Activated CD8-positive, alpha-beta T cell treated with anti-CD3 and anti-CD28 coated beads for 36 hours (primary cell): ENCODE measurements at regions not wholly inside any gene's neighbourhood (a gene's known extent, or its start where the extent isn't known, plus 50 kb on each side); places are given as distances from the start of the nearest gene placed in this dataset.
A peak's percentile ranks its signal among the peaks of the same experiment; 100 is the strongest.

Source experiments
- ATAC-seq: fragments of 200-7000 bp; cut with Tn5 transposase; one replicate; pipeline ENCODE4 v1.10.0; 2021; ENCODE audit warnings: mild to moderate bottlenecking, moderate library complexity
- CTCF ChIA-PET: fragments of 350-600 bp; sonication (Branson Sonifier 250); formaldehyde crosslinking; loops from one replicate; lab custom pipeline; 2021; ENCODE audit warnings: antibody characterized with exemption; lab: Charles Lee
- POLR2A ChIA-PET: fragments of 350-600 bp; sonication (Branson Sonifier 250); formaldehyde crosslinking; loops from one replicate; lab custom pipeline; 2021; ENCODE audit warnings: antibody characterized with exemption; lab: Charles Lee
- DNase-seq: peaks from one replicate; pipeline ENCODE4 v3.0.0-alpha.2; 2020
- H3K27ac Mint-ChIP-seq: one replicate; pipeline ENCODE4 v1.8.0; 2021; ENCODE audit warnings: mild to moderate bottlenecking, mixed read lengths
- H3K27me3 Mint-ChIP-seq: one replicate; pipeline ENCODE4 v1.8.0; 2021; ENCODE audit warnings: mixed read lengths
- H3K36me3 Mint-ChIP-seq: one replicate; pipeline ENCODE4 v1.8.0; 2021; ENCODE audit warnings: low read depth, mixed read lengths
- H3K4me1 Mint-ChIP-seq: one replicate; pipeline ENCODE4 v1.8.0; 2021; ENCODE audit warnings: low read depth, mixed read lengths
- H3K4me3 Mint-ChIP-seq: one replicate; pipeline ENCODE4 v1.8.0; 2021; ENCODE audit warnings: mild to moderate bottlenecking, moderate library complexity, mixed read lengths
- H3K9me3 Mint-ChIP-seq: one replicate; pipeline ENCODE4 v1.8.0; 2021; ENCODE audit warnings: mixed read lengths
- intact Hi-C: fragments of 100-400 bp; cut with micrococcal nuclease; formaldehyde crosslinking; loops from one replicate; pipeline ENCODE4 v1.10.0; 2022
- TF ChIP-seq, protein P1 (sequence below): fragments of 200-600 bp; IDR thresholded peaks from one replicate; pipeline ENCODE4 v1.8.0; 2022; ENCODE audit warnings: antibody characterized with exemption, mild to moderate bottlenecking

DNA sequence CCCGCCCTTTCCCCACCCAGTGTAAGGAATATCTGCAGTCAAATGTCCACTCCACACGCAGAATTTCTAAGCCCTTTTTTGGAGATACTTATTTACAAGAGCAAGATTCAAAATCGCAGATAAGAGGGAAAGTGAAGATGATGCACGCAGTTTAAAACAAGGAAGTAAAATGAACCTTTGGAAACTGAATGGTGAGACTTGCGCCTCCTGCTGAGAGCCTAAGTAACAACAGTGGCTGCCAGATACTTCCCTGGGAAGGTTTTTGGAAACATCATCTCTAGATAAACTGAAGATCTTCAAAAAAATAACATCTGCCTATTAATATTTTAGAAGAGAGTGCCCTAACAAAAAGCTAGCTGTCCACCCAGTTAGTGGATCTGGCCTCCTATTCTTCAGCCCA, 963.1 kb upstream of the FAT3 start:
- H3K4me1 Mint-ChIP-seq, result no peaks in the 10 kb centered on the region
- CTCF ChIA-PET, result no interaction called here
- H3K27ac Mint-ChIP-seq, result no peak overlapping the region
- DNase-seq (no peak), ATAC-seq (no peak)
- H3K4me3 Mint-ChIP-seq, result no peak overlapping the region
- H3K27me3 Mint-ChIP-seq, result no peaks in the 10 kb centered on the region
- TF ChIP-seq, protein P1, sequence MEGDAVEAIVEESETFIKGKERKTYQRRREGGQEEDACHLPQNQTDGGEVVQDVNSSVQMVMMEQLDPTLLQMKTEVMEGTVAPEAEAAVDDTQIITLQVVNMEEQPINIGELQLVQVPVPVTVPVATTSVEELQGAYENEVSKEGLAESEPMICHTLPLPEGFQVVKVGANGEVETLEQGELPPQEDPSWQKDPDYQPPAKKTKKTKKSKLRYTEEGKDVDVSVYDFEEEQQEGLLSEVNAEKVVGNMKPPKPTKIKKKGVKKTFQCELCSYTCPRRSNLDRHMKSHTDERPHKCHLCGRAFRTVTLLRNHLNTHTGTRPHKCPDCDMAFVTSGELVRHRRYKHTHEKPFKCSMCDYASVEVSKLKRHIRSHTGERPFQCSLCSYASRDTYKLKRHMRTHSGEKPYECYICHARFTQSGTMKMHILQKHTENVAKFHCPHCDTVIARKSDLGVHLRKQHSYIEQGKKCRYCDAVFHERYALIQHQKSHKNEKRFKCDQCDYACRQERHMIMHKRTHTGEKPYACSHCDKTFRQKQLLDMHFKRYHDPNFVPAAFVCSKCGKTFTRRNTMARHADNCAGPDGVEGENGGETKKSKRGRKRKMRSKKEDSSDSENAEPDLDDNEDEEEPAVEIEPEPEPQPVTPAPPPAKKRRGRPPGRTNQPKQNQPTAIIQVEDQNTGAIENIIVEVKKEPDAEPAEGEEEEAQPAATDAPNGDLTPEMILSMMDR, result no peak
- peaks cover 1% of the 10 kb centered on the region for H3K9me3 Mint-ChIP-seq
- intact Hi-C loops, result no loop called here
- no peaks in the 10 kb centered on the region for H3K36me3 Mint-ChIP-seq
- POLR2A ChIA-PET, result no interaction called here

DNA sequence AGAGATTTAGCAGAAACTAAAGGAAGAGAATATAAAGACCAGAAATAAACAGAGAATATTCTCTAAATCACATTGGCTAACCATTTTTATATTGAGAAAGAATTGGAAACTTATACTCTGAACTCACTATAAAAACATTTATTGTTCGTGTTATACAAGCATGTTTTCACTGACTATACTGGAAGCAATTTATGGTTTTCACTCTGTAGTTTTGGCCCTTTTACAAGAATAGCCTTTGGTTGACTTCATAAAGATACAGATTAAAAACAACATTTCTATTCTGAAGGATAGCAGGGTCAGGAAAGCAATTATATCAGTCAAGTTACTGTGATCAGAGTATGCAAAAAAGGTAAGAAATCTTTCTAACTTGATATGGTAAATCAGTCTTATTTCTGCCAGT, 965.7 kb upstream of the FAT3 start:
- DNase-seq (no peak), ATAC-seq (no peak)
- Mint-ChIP-seq H3K27ac (no peak overlapping the region), H3K4me1 (no peaks in the 10 kb centered on the region), H3K36me3 (no peaks in the 10 kb centered on the region), H3K27me3 (no peaks in the 10 kb centered on the region), H3K4me3 (no peak overlapping the region), H3K9me3 (peaks cover 1% of the 10 kb centered on the region)
- intact Hi-C loops, result no loop called here
- CTCF ChIA-PET, result interaction anchor here (1.2 kb wide), 1 partner anchor 10 kb away, joined by 3 read pairs; no protein-coding TSS in a partner anchor
- POLR2A ChIA-PET, result no interaction called here
- TF ChIP-seq, protein P1, result no peak

DNA sequence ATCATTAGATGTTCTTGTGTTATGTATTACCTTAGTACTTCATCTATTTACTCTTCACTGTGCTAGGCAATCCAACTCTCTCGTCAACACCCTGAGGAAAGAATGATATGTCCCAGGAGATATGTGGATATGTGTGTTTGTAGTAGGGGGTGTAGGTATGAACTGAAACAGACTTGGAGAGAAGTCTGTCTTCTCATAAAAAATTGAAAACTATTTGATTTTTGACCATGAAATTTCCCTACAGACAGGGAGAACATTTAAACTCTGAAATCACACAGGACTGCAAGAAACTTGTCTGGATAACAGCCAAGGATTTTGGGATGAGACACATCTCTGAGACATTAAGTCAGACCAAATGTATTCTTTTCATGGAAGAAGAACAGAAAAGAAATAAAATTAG, 967.0 kb upstream of the FAT3 start:
- ATAC-seq (no peak), DNase-seq (no peak)
- Mint-ChIP-seq H3K4me3 (no peak overlapping the region), H3K9me3 (peaks cover 1% of the 10 kb centered on the region), H3K27me3 (no peaks in the 10 kb centered on the region), H3K36me3 (no peaks in the 10 kb centered on the region), H3K4me1 (no peaks in the 10 kb centered on the region), H3K27ac (no peak overlapping the region)
- intact Hi-C loops, result no loop called here
- POLR2A ChIA-PET, result no interaction called here
- CTCF ChIA-PET, result interaction anchor here (1.2 kb wide), 1 partner anchor 9 kb away, joined by 3 read pairs; no protein-coding TSS in a partner anchor
- TF ChIP-seq, protein P1, result no peak

DNA sequence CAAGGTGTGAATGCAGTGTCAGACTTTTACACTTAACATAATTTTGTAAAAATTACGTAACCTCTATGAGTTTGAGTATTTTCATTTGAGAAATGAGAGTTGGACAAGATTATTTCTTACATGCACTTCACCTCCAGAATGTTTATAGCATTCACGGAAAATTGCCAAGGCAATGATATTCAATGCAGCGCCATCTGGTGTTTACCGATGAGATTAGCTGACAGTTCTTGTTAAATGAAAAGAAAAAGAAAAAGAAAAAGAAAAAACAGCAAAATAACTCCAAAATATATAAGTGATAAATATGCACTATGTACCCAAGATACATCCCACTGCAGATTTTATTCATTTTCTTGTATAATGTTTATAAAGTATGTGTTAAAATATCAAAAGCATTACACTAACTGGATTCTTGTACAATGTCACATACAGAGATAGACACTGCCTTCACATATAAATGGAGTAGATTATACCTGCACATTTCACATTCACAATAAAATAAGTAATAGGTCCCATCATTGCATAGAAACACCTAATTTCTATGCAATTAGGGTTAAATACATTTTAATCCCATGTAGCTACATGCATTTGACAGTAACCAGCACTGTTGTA, 976.3 kb upstream of the FAT3 start:
- H3K9me3 Mint-ChIP-seq, result no peaks in the 10 kb centered on the region
- no peaks in the 10 kb centered on the region for H3K27me3 Mint-ChIP-seq
- ATAC-seq (no peak), DNase-seq (peak; percentile 29)
- no peaks in the 10 kb centered on the region for H3K4me1 Mint-ChIP-seq
- H3K4me3 Mint-ChIP-seq, result no peak overlapping the region
- TF ChIP-seq, protein P1, result peak; percentile 67
- no peaks in the 10 kb centered on the region for H3K36me3 Mint-ChIP-seq
- CTCF ChIA-PET, result interaction anchor here (1.4 kb wide), 2 partner anchors 10 to 64 kb away, joined by 3 read pairs; no protein-coding TSS in a partner anchor
- no peak overlapping the region for H3K27ac Mint-ChIP-seq
- intact Hi-C loops, result no loop called here
- POLR2A ChIA-PET, result no interaction called here

DNA sequence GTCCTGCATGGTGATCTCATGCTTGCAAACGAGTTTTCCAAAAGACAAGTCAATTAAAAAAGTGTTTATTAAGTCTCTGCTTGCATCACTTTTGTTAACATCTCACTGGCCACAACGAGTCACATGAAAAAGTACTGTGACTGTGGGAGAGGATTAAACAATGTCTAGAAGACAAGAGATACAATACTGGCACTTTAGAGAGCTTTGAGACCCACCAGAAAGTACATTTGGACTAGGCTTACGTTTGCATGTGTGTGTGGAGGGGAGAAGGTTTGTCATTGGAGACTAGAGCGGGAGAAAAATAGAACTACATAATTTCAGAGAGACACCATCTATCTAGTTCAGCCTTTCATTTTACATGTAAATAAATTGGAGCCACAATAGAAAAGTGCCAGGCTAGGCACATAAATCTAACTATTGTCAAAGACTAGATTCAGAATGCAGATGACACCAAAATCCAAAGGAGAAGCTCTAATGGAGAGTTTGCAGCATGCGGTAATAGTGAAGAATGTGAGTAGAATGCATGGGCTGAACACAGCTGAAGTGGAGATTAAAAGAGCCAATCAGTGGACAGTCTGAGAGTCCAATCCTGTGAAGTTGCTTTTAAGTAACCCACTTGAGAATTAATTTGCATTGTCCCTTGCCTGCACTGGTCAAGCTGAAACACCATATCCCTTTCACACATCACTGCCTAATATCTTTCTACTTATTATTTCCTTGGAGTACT, 977.4 kb upstream of the FAT3 start:
- Mint-ChIP-seq H3K27ac (no peak overlapping the region), H3K27me3 (no peaks in the 10 kb centered on the region), H3K4me1 (no peaks in the 10 kb centered on the region), H3K4me3 (no peak overlapping the region), H3K9me3 (no peaks in the 10 kb centered on the region), H3K36me3 (no peaks in the 10 kb centered on the region)
- CTCF ChIA-PET, result interaction anchor here (1.4 kb wide), 1 partner anchor 63 kb away, joined by 3 read pairs; no protein-coding TSS in a partner anchor
- no peak for DNase-seq
- TF ChIP-seq, protein P1, result no peak
- intact Hi-C loops, result no loop called here
- POLR2A ChIA-PET, result no interaction called here
- ATAC-seq, result no peak
